Mesenchymal stem cell (in vitro differentiated cells and primary cell): ENCODE measurements at regions not wholly inside any gene's neighbourhood (a gene's known extent, or its start where the extent isn't known, plus 50 kb on each side); places are given as distances from the start of the nearest gene placed in this dataset.
"Not testable (repeated sequence)": the region's sequence is repeated elsewhere in the genome, so short reads cannot be mapped to it uniquely, and the experiment has no call there.

ENCODE experiments used
- DNase-seq: peaks from one replicate; pipeline ENCODE4 v3.0.0-alpha.2; 2013
- H2AFZ ChIP-seq: one replicate; pipeline ENCODE4 v1.6.1; 2013; ENCODE audit warnings: low read depth, mild to moderate bottlenecking, control low read depth, inconsistent platforms, low read length, moderate library complexity
- H2AK5ac ChIP-seq: 2 replicates; pipeline ENCODE4 v1.6.1; 2013; ENCODE audit warnings: low read length, moderate library complexity, mild to moderate bottlenecking, inconsistent platforms; ENCODE audit not compliant: severe bottlenecking
- H2BK120ac ChIP-seq: one replicate; pipeline ENCODE4 v1.6.1; 2013; ENCODE audit warnings: low read depth, mild to moderate bottlenecking, inconsistent platforms, low read length, moderate library complexity
- H2BK12ac ChIP-seq, 2 experiments: one replicate each; pipeline ENCODE4 v1.6.1; 2013; ENCODE audit warnings: inconsistent platforms in 2 of 2, low read length in 2 of 2, mild to moderate bottlenecking in 2 of 2, moderate library complexity in 2 of 2, control low read depth in 1 of 2
- H2BK15ac ChIP-seq: one replicate; pipeline ENCODE4 v1.6.1; 2013; ENCODE audit warnings: mild to moderate bottlenecking, low read depth, inconsistent platforms; ENCODE audit not compliant: poor library complexity, severe bottlenecking
- H2BK5ac ChIP-seq: 2 replicates; pipeline ENCODE4 v1.6.1; 2013; ENCODE audit warnings: low read depth, mild to moderate bottlenecking, low read length, control low read depth, inconsistent platforms; ENCODE audit not compliant: poor library complexity, severe bottlenecking
- H3K14ac ChIP-seq, 2 experiments: one replicate each; pipeline ENCODE4 v1.6.1; 2013; ENCODE audit warnings: inconsistent platforms in 2 of 2, low read length in 2 of 2, control low read depth in 1 of 2, mild to moderate bottlenecking in 1 of 2, moderate library complexity in 1 of 2
- H3K18ac ChIP-seq, 2 experiments: one replicate each; pipeline ENCODE4 v1.6.1; 2013; ENCODE audit warnings: inconsistent platforms in 2 of 2, low read length in 2 of 2, control low read depth in 1 of 2, low read depth in 1 of 2, mild to moderate bottlenecking in 1 of 2
- H3K23ac ChIP-seq, 2 experiments: one replicate each; pipeline ENCODE4 v1.6.1; 2013; ENCODE audit warnings: inconsistent platforms in 2 of 2, low read length in 2 of 2, mild to moderate bottlenecking in 2 of 2, moderate library complexity in 2 of 2, control low read depth in 1 of 2
- H3K27ac ChIP-seq: 2 replicates; pipeline ENCODE4 v1.5.1; 2013; ENCODE audit warnings: mild to moderate bottlenecking, moderate library complexity, low read length, control low read depth, inconsistent platforms; ENCODE audit not compliant: poor library complexity, severe bottlenecking
- H3K27me3 ChIP-seq, 2 experiments: 2 replicates each; pipeline versions ENCODE4 v1.6.1 to v1.7.0; 2013; ENCODE audit warnings: low read length in 2 of 2, mild to moderate bottlenecking in 2 of 2, moderate library complexity in 2 of 2, control low read depth in 1 of 2, inconsistent platforms in 1 of 2; ENCODE audit not compliant: control insufficient read depth in 1 of 2, insufficient read depth in 1 of 2
- H3K36me3 ChIP-seq, 2 experiments: 2 replicates each; pipeline versions ENCODE4 v1.6.1 to v1.7.0; 2013; ENCODE audit warnings: low read length in 2 of 2, control low read depth in 1 of 2, inconsistent platforms in 1 of 2, low read depth in 1 of 2, mild to moderate bottlenecking in 1 of 2; ENCODE audit not compliant: insufficient read depth in 2 of 2, control insufficient read depth in 1 of 2
- H3K4ac ChIP-seq, 2 experiments: one replicate each; pipeline ENCODE4 v1.6.1; 2013; ENCODE audit warnings: inconsistent platforms in 2 of 2, low read length in 2 of 2, mild to moderate bottlenecking in 2 of 2, moderate library complexity in 2 of 2, control low read depth in 1 of 2, low read depth in 1 of 2
- H3K4me1 ChIP-seq: 2 replicates; pipeline ENCODE4 v1.6.1; 2013; ENCODE audit warnings: low read depth, low read length, control low read depth; ENCODE audit not compliant: control insufficient read depth, insufficient read depth
- H3K4me2 ChIP-seq: 2 replicates; pipeline ENCODE4 v1.6.1; 2013; ENCODE audit warnings: low read length, mild to moderate bottlenecking, inconsistent platforms; ENCODE audit not compliant: poor library complexity, severe bottlenecking
- H3K4me3 ChIP-seq, 2 experiments: 2 replicates each; pipeline versions ENCODE4 v1.5.1 to v1.7.0; 2013; ENCODE audit warnings: low read length in 2 of 2, mild to moderate bottlenecking in 2 of 2, control low read depth in 1 of 2, low read depth in 1 of 2; ENCODE audit not compliant: insufficient read depth in 1 of 2
- H3K79me1 ChIP-seq: replicated peaks from 2 replicates; pipeline ENCODE4 v1.6.1; 2013; ENCODE audit warnings: mild to moderate bottlenecking, control low read depth, low read length, inconsistent platforms; ENCODE audit not compliant: poor library complexity, severe bottlenecking
- H3K9ac ChIP-seq: 2 replicates; pipeline ENCODE4 v1.7.0; 2013; ENCODE audit warnings: mild to moderate bottlenecking, low read length, moderate library complexity
- H3K9me3 ChIP-seq: 2 replicates; pipeline ENCODE4 v1.7.0; 2013; ENCODE audit warnings: mild to moderate bottlenecking, low read length; ENCODE audit not compliant: control insufficient read depth
- H4K8ac ChIP-seq: one replicate; pipeline ENCODE4 v1.6.1; 2013; ENCODE audit warnings: inconsistent platforms, mild to moderate bottlenecking, low read length, moderate library complexity
- H4K91ac ChIP-seq: one replicate; pipeline ENCODE4 v1.6.1; 2013; ENCODE audit warnings: mild to moderate bottlenecking, low read length, inconsistent platforms
- WGBS: methylation state at CpG from one replicate; pipeline ENCODE4 v1.1.7; 2013; ENCODE audit warnings: mixed read lengths; 5-methylcytosine and 5-hydroxymethylcytosine counted together

DNA sequence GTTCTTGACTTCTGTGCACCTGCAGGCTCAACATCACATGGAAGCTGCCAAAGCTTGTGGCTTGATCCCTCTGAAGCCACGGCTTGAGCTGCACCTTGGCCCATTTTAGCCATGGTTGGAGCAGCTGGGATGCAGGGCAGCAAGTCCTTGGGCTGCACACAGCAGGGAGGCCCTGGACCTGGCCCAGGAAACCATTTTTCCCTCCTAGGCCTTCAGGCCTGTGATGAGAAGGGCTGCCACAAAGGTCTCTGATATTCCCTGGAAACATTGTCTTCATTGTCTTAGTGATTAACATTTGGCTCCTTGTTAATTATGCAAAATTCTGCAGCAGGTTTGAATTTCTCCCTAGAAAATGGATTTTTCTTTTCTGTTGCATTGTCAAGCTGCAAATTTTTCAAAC, 394.1 kb upstream of the FAR2 start:
- 31% methylated on average over 1 of the region's 1 CpG for WGBS
- no peaks in the 10 kb centered on the region for H3K4me1 ChIP-seq

GRCh38 chr12:28759333-28759732, 389.7 kb upstream of the FAR2 start:
- no peak overlapping the region for H4K8ac ChIP-seq
- no peak overlapping the region for H2BK120ac ChIP-seq
- no peak overlapping the region for H4K91ac ChIP-seq
- WGBS: 68% methylated on average over 1 of the region's 1 CpG
- no peak overlapping the region for H3K27ac ChIP-seq
- no peak overlapping the region for H3K4me3 ChIP-seq
- no peaks in the 10 kb centered on the region for H3K27me3 ChIP-seq
- H2BK12ac ChIP-seq: no peak overlapping the region
- H3K79me1 ChIP-seq: no peaks in the 10 kb centered on the region
- H2BK5ac ChIP-seq: no peak overlapping the region
- H2AFZ ChIP-seq: no peak overlapping the region
- H3K4me2 ChIP-seq: no peak overlapping the region
- H2BK15ac ChIP-seq: no peak overlapping the region
- peaks cover 7% of the 10 kb centered on the region for H3K9me3 ChIP-seq
- H3K36me3 ChIP-seq: no peaks in the 10 kb centered on the region
- H2AK5ac ChIP-seq: no peak overlapping the region
- H3K4me1 ChIP-seq: no peaks in the 10 kb centered on the region
- H3K23ac ChIP-seq: no peak overlapping the region
- H3K18ac ChIP-seq: no peak overlapping the region
- no peak overlapping the region for H3K14ac ChIP-seq
- no peak overlapping the region for H3K4ac ChIP-seq
- H3K9ac ChIP-seq: no peak overlapping the region
- DNase-seq: peak; percentile 22

More for the DNA sequence above, 394.1 kb upstream of the FAR2 start:
- H2BK15ac ChIP-seq: no peak overlapping the region
- H3K27me3 ChIP-seq: no peaks in the 10 kb centered on the region
- H2BK12ac ChIP-seq: no peak overlapping the region
- no peak overlapping the region for H3K14ac ChIP-seq
- no peaks in the 10 kb centered on the region for H3K36me3 ChIP-seq
- H4K8ac ChIP-seq: no peak overlapping the region
- H4K91ac ChIP-seq: no peak overlapping the region
- H3K79me1 ChIP-seq: no peaks in the 10 kb centered on the region
- H3K18ac ChIP-seq: no peak overlapping the region
- H3K27ac ChIP-seq: no peak overlapping the region
- no peak for DNase-seq
- no peak overlapping the region for H2BK5ac ChIP-seq
- no peak overlapping the region for H2AFZ ChIP-seq
- H2AK5ac ChIP-seq: no peak overlapping the region
- no peak overlapping the region for H3K9ac ChIP-seq
- H3K4me2 ChIP-seq: no peak overlapping the region
- H3K23ac ChIP-seq: no peak overlapping the region
- H2BK120ac ChIP-seq: no peak overlapping the region
- no peak overlapping the region for H3K4me3 ChIP-seq
- no peak overlapping the region for H3K4ac ChIP-seq
- H3K9me3 ChIP-seq: peaks cover 7% of the 10 kb centered on the region

DNA sequence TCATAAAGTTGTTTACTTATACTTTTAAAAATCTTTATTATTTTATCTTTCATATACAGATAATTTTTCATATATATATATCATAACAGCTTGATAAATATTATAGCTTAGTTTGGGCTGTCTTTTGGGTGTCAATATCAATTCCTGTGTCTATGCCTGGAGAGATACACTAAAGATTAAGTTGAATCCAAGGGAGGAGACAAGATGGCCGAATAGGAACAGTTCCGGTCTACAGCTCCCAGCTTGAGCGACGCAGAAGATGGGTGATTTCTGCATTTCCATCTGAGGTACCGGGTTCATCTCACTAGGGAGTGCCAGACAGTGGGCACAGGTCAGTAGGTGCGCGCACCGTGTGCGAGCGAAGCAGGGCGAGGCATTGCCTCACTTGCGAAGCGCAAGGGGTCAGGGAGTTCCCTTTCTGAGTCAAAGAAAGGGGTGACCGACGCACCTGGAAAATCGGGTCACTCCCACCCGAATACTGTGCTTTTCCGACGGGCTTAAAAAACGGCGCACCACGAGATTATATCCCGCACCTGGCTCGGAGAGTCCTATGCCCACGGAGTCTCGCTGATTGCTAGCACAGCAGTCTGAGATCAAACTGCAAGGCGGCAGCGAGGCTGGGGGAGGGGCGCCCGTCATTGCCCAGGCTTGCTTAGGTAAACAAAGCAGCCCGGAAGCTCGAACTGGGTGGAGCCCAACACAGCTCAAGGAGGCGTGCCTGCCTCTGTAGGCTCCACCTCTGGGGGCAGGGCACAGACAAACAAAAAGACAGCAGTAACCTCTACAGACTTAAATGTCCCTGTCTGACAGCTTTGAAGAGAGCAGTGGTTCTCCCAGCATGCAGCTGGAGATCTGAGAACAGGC, 388.8 kb upstream of the FAR2 start:
- not testable (repeated sequence) for H2BK12ac ChIP-seq, H2BK15ac ChIP-seq, H3K14ac ChIP-seq, H3K18ac ChIP-seq, H3K79me1 ChIP-seq, H3K4me2 ChIP-seq, H3K9me3 ChIP-seq, H3K4me1 ChIP-seq, H3K23ac ChIP-seq, H3K27ac ChIP-seq, H3K9ac ChIP-seq, H2BK5ac ChIP-seq, H3K27me3 ChIP-seq, H3K4ac ChIP-seq, DNase-seq, H3K36me3 ChIP-seq, H2AFZ ChIP-seq, H2BK120ac ChIP-seq, H3K4me3 ChIP-seq, H4K8ac ChIP-seq, H4K91ac ChIP-seq, H2AK5ac ChIP-seq
- 94% methylated on average over 28 of the region's 33 CpGs for WGBS

GRCh38 chr12:28761897-28762296, 387.2 kb upstream of the FAR2 start:
- H3K9me3 ChIP-seq, H3K27ac ChIP-seq, H4K91ac ChIP-seq, H2BK5ac ChIP-seq, H2AFZ ChIP-seq, H3K4me1 ChIP-seq, H3K14ac ChIP-seq, H3K18ac ChIP-seq, H2AK5ac ChIP-seq, H2BK12ac ChIP-seq, H3K27me3 ChIP-seq, H3K79me1 ChIP-seq, H3K4ac ChIP-seq, H3K4me2 ChIP-seq, H3K23ac ChIP-seq, H4K8ac ChIP-seq, DNase-seq, H2BK15ac ChIP-seq, H3K9ac ChIP-seq, H3K4me3 ChIP-seq, H2BK120ac ChIP-seq, H3K36me3 ChIP-seq: not testable (repeated sequence)
- WGBS: 80% methylated on average over 4 of the region's 5 CpGs
